ENCODE measurements at regions not wholly inside any gene's neighbourhood (a gene's known extent, or its start where the extent isn't known, plus 50 kb on each side); places are given as distances from the start of the nearest gene placed in this dataset.
A peak's percentile ranks its signal among the peaks of the same experiment; 100 is the strongest.
"Not testable (repeated sequence)": the region's sequence is repeated elsewhere in the genome, so short reads cannot be mapped to it uniquely, and the experiment has no call there.

- DNase-seq = no peak
Observed at GRCh38 chr4:104901961-104902605, 244.6 kb upstream of the TET2 start.

DNA sequence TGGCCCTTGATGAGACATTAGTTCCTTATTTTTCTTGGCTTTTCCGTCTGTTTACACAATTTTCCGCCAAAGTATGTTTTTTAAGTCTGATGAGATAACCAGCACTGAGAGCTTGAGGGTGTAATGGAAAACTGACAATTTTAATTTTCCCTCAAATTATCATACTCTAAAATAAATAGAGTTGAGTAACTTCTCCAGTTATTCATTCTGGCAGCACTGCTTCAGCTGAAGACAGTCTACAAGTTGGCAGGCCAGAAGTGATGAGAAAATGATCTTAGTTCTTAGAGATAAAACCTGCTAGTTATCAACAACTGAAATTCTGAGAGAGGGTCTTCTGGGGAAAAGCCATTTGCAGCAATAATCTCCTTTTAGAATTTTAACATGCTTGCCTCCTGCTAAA, 241.6 kb upstream of the TET2 start:
- DNase-seq = no peak

- no peak for DNase-seq
Observed at GRCh38 chr4:104905546-104905945, 241.1 kb upstream of the TET2 start.

- peak; percentile 6 for DNase-seq
Observed at GRCh38 chr4:104906276-104906675, 240.4 kb upstream of the TET2 start.

- no peak for DNase-seq
Observed at GRCh38 chr4:104907074-104907649, 239.5 kb upstream of the TET2 start.

DNA sequence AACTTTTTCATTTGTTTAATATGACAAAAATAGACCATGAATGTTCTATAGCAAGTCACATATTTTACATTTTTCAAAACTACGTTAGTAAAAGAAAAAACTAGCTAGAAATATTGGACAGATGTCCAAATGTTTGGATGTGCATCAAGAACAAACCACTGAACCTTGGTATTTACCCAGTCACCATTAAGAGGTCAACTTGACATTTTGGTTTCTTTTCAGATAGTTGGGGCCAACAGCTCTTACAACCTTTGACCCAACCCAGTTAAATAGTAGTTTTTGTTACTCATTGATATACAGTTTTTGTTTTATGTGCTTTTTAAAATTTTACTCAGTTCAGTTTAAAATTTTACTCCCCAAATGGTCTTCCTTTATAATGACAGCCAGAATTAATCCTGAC, 238.7 kb upstream of the TET2 start:
- no peak for DNase-seq

- no peak for DNase-seq
Observed at GRCh38 chr4:104909376-104909775, 237.3 kb upstream of the TET2 start.

DNA sequence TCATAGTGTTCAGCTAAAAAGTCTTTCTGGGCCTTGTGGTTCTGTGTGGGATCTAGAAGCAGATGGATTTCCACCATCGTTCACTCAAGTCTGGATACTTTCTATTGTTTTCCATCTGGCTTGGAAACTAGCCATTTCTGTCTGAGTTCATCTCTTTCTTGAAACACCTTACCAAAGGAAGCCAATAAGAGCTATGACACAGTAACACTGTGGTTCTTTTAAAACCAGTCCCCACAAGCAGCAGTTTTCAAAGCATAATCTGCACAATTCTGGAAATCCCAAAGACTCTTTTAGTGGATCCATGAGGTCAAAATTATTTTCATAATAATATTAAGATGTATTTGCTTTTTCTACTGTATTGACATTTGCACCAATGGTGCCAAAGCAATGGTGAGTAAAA, 234.2 kb upstream of the TET2 start:
- DNase-seq = no peak

- DNase-seq = no peak
Observed at GRCh38 chr4:104915373-104915772, 231.3 kb upstream of the TET2 start.

DNA sequence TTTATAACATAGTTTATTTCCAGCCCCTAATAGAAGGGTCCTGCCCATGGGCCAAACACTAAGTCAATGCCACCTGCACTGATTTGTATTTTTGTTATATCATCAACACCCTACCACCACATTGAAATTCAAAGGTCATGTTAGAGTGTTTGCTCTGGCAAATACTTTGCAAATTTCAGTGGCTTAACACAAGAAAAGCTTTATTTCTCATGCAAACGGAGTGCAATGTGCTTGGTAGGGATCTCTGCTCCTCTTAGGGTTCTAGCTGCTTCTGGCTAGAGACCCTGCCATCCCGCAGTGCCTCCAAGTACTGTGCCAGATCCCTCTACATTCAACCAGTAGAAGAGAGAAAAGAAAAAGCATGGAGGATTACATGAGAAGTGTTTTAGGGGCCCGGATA, 230.8 kb upstream of the TET2 start:
- no peak for DNase-seq

DNA sequence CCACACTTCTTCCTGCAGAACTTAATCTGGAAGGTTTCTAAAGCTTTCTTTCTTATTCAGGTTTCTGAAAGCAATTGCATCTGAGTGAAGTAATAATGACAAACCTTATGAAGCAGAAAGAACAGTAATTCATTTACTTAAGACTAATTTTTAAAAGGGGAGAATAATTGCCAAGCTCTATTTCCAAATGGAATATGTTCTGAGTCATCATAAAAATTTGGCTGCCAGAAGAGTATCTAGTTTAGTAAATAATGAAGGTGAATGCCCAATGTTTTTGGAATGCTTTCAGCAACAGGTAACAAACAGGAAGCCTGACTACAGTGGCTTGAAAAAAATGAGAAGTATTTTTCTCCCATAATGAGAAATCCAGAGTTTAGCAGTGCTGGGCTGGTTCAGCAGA, 227.3 kb upstream of the TET2 start:
- no peak for DNase-seq

GRCh38 chr4:104930298-104930697, 216.4 kb upstream of the TET2 start:
- no peak for DNase-seq

- DNase-seq = not testable (repeated sequence)
Observed at GRCh38 chr4:104930745-104931736, 215.6 kb upstream of the TET2 start.

- no peak for DNase-seq
Observed at GRCh38 chr4:104938624-104939023, 208.1 kb upstream of the TET2 start.

DNA sequence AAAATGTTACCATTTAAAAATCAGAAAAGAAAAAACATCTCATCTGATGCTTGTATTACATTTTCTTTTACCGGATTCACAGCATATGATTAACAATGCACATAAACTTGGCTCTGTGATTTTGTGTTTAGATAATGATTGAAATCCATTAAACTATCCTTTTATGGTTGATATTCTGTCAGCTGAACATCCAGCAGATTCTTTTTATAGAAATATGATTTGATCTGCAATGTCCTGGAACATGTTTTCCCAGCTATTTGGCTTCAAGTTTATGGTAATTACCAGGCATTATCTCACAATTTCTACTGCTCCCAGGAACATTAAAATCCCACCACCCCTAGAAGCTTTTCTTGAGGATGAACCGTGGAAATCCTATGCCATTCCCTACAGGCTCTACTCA, 205.7 kb upstream of the TET2 start:
- DNase-seq = no peak

- DNase-seq = no peak
Observed at GRCh38 chr4:104941661-104942062, 205.0 kb upstream of the TET2 start.

GRCh38 chr4:104942990-104943743, 203.5 kb upstream of the TET2 start:
- no peak for DNase-seq

GRCh38 chr4:104944596-104944995, 202.1 kb upstream of the TET2 start:
- DNase-seq = no peak

GRCh38 chr4:104964410-104965175, 182.1 kb upstream of the TET2 start:
- no peak for DNase-seq

GRCh38 chr4:104966349-104967033, 180.2 kb upstream of the TET2 start:
- DNase-seq = no peak

- no peak for DNase-seq
Observed at GRCh38 chr4:104967034-104967401, 179.7 kb upstream of the TET2 start.

Measured in NCI-H2107 (cell line).